ENCODE measurements at regions not wholly inside any gene's neighbourhood (a gene's known extent, or its start where the extent isn't known, plus 50 kb on each side); places are given as distances from the start of the nearest gene placed in this dataset.

GRCh38 chr3:14284694-14285547 is 106.3 kb downstream of the LSM3 start:
- in situ Hi-C loops (cut with MboI; ENCODE audit: low sequenced_read_pairs) = no loop called here

GRCh38 chr3:14285548-14285925 is 106.9 kb downstream of the LSM3 start:
- in situ Hi-C loops (cut with MboI; ENCODE audit: low sequenced_read_pairs) = no loop called here

- in situ Hi-C loops (cut with MboI; ENCODE audit: low sequenced_read_pairs) = no loop called here
Observed at GRCh38 chr3:14286887-14287500, 108.4 kb downstream of the LSM3 start.

- in situ Hi-C loops (cut with MboI; ENCODE audit: low sequenced_read_pairs) = no loop called here
Observed at GRCh38 chr3:14288177-14288788, 109.7 kb downstream of the LSM3 start.

GRCh38 chr3:14288833-14289451 is 110.3 kb downstream of the LSM3 start:
- in situ Hi-C loops (cut with MboI; ENCODE audit: low sequenced_read_pairs) = no loop called here

GRCh38 chr3:14289590-14290461 is 111.2 kb downstream of the LSM3 start:
- in situ Hi-C loops (cut with MboI; ENCODE audit: low sequenced_read_pairs) = no loop called here

GRCh38 chr3:14290631-14291385 is 111.6 kb upstream of the SLC6A6 start:
- in situ Hi-C loops (cut with MboI; ENCODE audit: low sequenced_read_pairs) = no loop called here

- in situ Hi-C loops (cut with MboI; ENCODE audit: low sequenced_read_pairs) = no loop called here
Observed at GRCh38 chr3:14295037-14295436, 107.4 kb upstream of the SLC6A6 start.

- in situ Hi-C loops (cut with MboI; ENCODE audit: low sequenced_read_pairs) = no loop called here
Observed at GRCh38 chr3:14295801-14296200, 106.6 kb upstream of the SLC6A6 start.

GRCh38 chr3:14297305-14297704 is 105.1 kb upstream of the SLC6A6 start:
- in situ Hi-C loops (cut with MboI; ENCODE audit: low sequenced_read_pairs) = no loop called here

GRCh38 chr3:14297784-14298236 is 104.6 kb upstream of the SLC6A6 start:
- in situ Hi-C loops (cut with MboI; ENCODE audit: low sequenced_read_pairs) = no loop called here

- in situ Hi-C loops (cut with MboI; ENCODE audit: low sequenced_read_pairs) = no loop called here
Observed at GRCh38 chr3:14298442-14298841, 104.0 kb upstream of the SLC6A6 start.

- in situ Hi-C loops (cut with MboI; ENCODE audit: low sequenced_read_pairs) = no loop called here
Observed at GRCh38 chr3:14298991-14299555, 103.3 kb upstream of the SLC6A6 start.

- in situ Hi-C loops (cut with MboI; ENCODE audit: low sequenced_read_pairs) = no loop called here
Observed at GRCh38 chr3:14299767-14300166, 102.6 kb upstream of the SLC6A6 start.

- in situ Hi-C loops (cut with MboI; ENCODE audit: low sequenced_read_pairs) = no loop called here
Observed at GRCh38 chr3:14300721-14301399, 101.5 kb upstream of the SLC6A6 start.

- in situ Hi-C loops (cut with MboI; ENCODE audit: low sequenced_read_pairs) = no loop called here
Observed at GRCh38 chr3:14301558-14301957, 100.8 kb upstream of the SLC6A6 start.

GRCh38 chr3:14303336-14304100 is 98.9 kb upstream of the SLC6A6 start:
- in situ Hi-C loops (cut with MboI; ENCODE audit: low sequenced_read_pairs) = no loop called here
